MM.1S (cell line): ENCODE measurements at regions not wholly inside any gene's neighbourhood (a gene's known extent, or its start where the extent isn't known, plus 50 kb on each side); places are given as distances from the start of the nearest gene placed in this dataset.

Experiments used
- CTCF ChIP-seq: fragments of 300-600 bp; sonication (generic); IDR thresholded peaks from 2 replicates; pipeline ENCODE4 v1.5.1; 2016; ENCODE audit warnings: antibody characterized with exemption, low read length, mixed read lengths
- EZH2 ChIP-seq: fragments of 300-600 bp; sonication (generic); optimal IDR thresholded peaks from 2 replicates; pipeline ENCODE3; 2017; ENCODE audit warnings: low read depth, mild to moderate bottlenecking, antibody characterized with exemption, low read length, mixed read lengths
- EZH2phosphoT487 ChIP-seq: fragments of 300-600 bp; sonication (generic); IDR thresholded peaks from 2 replicates; pipeline ENCODE4 v1.6.1; 2018; ENCODE audit warnings: antibody characterized with exemption, low read length

- no peak for TF ChIP-seq CTCF
- TF ChIP-seq EZH2 = no peak
- TF ChIP-seq EZH2phosphoT487 = no peak
Observed at GRCh38 chr2:144583381-144583729, 63.4 kb upstream of the ZEB2 start.
